Muscle of arm (tissue), 1 donor: ENCODE measurements at regions not wholly inside any gene's neighbourhood (a gene's known extent, or its start where the extent isn't known, plus 50 kb on each side); places are given as distances from the start of the nearest gene placed in this dataset.
"Not testable (repeated sequence)": the region's sequence is repeated elsewhere in the genome, so short reads cannot be mapped to it uniquely, and the experiment has no call there.

Experiments used
- DNase-seq: peaks from one replicate; pipeline ENCODE4 v3.0.0-alpha.2; 2013

GRCh38 chr10:100638969-100639368 lies 103.2 kb downstream of the HIF1AN start:
- DNase-seq = not testable (repeated sequence)

GRCh38 chr10:100642295-100642994 lies 102.9 kb upstream of the PAX2 start:
- no peak for DNase-seq

DNA sequence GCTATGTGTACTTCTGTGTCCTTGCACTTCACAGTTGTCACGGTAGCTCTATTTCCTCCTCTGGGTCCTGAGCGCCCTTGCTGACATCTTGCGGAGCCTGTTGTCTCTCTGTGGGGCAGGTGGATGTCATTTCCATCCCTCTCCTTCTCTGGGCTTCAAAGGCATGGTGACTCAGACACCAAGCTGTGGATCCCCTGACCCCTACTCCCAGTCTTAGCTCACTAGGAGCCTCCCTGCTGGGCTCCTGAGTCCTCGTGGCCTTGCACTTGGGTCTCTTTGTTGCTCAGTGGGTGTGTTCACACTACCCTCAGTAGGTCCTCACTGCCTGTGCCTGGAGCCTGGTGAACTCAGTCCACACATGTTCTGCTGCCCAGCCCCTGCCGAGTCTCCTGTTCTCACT lies 100.3 kb upstream of the PAX2 start:
- no peak for DNase-seq

- DNase-seq = no peak
These were observed 99.6 kb upstream of the PAX2 start for GRCh38 chr10:100645613-100646392.

DNA sequence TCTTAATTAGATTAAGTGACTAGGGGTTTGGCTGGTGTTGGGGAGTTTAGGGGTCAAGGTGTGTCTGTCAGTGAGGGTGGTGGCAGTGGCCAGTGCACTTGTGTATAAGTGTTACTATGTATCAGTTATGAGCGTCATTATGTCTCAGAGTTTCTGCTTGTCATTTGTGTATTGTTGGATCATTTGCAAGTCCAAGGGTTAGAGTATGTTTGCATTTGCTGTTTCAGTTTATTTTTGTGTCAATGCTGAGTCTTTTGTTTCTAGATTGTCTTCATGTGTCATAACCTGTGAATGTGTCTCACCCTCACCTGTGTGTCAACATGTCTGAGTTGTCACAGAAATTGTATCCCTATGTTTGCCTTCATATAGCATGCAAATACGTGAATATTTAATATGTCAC lies 97.5 kb upstream of the PAX2 start:
- DNase-seq = no peak

GRCh38 chr10:100650693-100651092 lies 94.7 kb upstream of the PAX2 start:
- DNase-seq = no peak

- DNase-seq = not testable (repeated sequence)
These were observed 94.3 kb upstream of the PAX2 start for GRCh38 chr10:100651099-100651498.

- DNase-seq = no peak
These were observed 93.5 kb upstream of the PAX2 start for GRCh38 chr10:100651916-100652315.

GRCh38 chr10:100652406-100653135 lies 92.8 kb upstream of the PAX2 start:
- no peak for DNase-seq

GRCh38 chr10:100653238-100653956 lies 92.0 kb upstream of the PAX2 start:
- DNase-seq = no peak

DNA sequence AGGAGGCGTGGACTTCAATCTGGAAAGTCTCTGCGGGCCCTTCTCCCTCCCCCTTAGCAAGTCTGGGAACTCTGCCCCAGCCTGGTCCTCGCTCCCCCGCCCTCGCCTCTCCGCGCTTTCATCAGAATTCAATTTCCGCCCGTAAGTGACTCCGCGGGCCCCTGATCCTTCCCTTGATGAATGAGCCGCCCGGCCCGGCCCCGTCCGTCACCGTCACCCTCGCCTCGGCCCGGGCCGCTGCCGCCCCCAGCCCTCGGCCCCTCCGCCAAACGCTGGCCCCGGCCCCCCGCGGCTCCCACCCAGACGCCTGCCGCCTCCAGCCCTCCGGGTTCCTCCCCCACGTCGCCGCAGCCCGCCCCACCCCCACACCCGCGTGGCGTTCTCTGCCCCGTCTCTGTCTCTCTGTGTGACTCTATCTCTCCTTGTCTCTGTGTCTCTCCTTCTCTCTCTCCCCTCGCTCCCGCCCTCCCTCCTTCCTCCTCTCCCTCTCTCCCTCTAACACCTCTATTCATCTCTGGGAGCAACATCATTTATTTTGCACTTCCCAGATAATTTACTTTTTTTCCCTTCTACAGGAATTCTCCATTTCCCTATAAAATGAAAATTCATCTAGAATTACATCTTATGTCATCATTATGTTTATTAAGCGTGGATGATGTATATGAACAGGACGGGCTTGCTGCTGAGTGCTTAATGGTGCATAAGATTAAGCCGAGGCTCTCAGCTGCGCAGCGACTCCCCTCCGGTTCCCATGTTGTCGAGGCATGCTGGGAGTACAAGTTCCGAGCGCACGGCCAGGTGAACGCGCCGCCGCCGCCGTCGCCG lies 91.2 kb upstream of the PAX2 start:
- DNase-seq = peak; percentile 33

DNA sequence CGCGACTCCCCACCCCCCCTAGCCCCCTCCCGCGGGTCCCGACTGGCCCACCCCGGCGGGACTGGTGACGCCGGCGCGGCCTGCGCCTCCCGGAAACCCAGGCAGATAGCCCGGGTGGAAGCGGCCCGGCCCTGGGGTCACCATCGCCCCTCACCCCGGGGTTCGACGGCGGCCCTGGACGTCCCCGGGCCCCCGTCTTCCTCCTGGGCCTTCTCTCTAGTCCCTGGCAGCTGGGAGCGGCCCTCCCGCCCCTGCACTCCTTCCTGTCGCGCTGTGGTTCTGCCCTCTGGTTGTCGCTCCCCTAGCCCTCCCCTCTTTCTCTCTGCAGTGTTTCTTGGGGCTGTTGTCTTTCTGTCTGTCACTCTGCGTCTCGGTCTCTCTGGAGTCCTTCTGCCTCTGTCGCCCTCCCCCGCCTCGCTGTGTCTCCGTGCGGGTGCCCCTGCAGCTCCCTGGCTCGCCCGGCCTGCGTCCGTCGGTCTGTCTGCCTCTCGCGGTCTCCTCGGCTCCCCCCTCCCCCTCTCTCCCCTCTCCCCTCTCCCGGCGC lies 90.5 kb upstream of the PAX2 start:
- no peak for DNase-seq

DNA sequence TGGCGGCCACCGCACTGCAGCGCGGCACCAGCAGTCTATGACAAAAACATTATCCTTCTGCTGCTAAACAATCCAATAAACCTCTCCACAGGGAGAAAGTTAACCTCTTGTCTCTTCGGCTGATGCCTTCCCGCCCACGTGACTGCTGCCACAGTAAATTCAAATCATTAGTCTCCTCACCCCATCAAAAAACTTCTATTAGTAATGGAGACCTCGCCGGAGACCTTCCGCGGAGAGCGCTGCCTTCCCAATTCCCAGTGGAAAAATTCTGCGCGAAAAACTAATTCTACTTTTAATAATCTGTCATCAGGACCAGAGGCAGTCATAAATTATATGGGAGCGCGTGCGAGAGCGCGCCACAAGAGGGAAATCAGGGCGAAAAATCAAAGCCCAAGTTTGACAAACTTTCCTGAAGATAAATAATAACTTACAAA lies 90.0 kb upstream of the PAX2 start:
- no peak for DNase-seq

GRCh38 chr10:100655760-100656421 lies 89.5 kb upstream of the PAX2 start:
- no peak for DNase-seq

DNA sequence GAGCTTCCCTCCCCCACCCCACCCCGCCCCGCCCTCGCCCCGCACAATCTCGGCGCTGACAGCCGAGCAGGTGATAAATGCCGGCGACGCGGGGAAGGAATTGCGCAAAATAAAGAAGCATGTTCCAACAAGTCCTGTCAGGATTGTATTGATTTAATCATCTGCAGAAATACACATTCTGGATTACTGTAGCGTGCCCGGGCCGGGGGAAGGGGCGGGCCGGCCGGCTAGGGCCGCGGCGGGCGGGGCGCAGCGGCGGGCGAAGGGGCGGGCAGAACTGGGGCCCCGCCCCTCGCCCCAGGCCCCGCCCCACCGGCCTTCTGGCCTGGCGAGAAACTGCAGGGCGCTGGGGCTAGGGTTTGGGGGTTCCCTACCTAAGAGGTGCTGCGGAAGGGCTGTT lies 88.9 kb upstream of the PAX2 start:
- DNase-seq = no peak

- no peak for DNase-seq
These were observed 87.1 kb upstream of the PAX2 start for GRCh38 chr10:100658269-100658668.

DNA sequence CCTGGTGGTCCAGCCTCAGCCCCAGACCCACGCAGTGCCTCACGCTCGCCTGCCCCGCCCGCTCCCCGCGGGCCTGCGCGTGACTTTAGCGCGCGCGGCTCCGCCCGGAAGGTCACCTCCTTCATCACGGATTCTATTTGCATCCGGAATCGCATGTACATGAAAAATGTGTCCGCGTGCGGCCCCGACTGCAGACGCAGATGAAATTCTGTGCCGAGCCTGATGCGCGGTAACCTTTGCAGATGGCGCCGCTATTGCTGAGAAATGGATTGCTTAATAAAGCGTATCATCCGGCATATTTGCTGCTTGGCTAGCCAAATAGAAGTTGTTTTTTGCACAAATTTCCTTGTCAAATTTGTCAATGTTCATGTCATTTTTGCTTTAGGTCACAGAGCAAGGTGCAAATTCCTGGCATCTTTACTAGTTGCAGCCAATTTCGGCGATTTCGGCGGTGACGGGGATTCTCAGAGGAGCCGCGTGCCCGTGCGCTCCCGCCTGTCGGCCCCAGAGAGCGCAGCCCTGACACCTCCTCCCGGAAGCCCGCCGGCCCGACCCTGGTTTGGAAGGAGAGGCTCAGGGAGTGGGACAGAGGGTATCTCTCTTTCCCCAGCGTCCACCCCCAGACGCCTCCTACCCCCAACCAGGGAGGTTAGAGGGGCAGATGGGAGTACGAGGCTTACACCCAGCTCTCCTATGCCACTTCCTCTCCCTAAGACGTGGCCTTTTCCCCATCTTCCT lies 85.9 kb upstream of the PAX2 start:
- DNase-seq = no peak

GRCh38 chr10:100660365-100660764 lies 85.0 kb upstream of the PAX2 start:
- no peak for DNase-seq

DNA sequence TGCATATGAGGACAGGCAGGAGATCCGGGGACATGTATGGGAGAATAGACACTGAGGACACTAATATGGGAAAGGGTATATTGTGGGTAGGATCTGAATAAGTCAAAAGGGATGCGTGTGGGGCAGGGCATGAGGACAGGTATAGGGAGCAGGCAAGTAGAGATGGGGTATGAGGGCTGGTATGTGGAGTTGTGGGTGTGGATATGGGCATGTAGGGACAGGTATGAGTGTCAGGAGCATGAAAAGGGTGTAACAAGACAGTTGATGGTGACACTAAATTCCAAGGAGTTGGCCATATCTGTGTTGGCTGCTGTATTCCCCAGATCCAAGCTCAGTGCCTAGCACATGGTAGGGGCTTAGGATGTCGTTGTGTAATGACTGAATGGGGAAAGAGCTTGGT lies 84.4 kb upstream of the PAX2 start:
- no peak for DNase-seq

GRCh38 chr10:100661520-100661919 lies 83.9 kb upstream of the PAX2 start:
- no peak for DNase-seq
